ENCODE measurements at regions not wholly inside any gene's neighbourhood (a gene's known extent, or its start where the extent isn't known, plus 50 kb on each side); places are given as distances from the start of the nearest gene placed in this dataset.
"Not testable (repeated sequence)": the region's sequence is repeated elsewhere in the genome, so short reads cannot be mapped to it uniquely, and the experiment has no call there.

- DNase-seq (ENCODE audit: extremely low spot score, unreplicated experiment): no peak
- H3K27me3 Mint-ChIP-seq: no peaks in the 10 kb centered on the region
- no peaks in the 10 kb centered on the region for H3K36me3 Mint-ChIP-seq
- no peak overlapping the region for H3K27ac Mint-ChIP-seq
- H3K4me1 Mint-ChIP-seq (ENCODE audit: unreplicated experiment): no peaks in the 10 kb centered on the region
- H3K9me3 Mint-ChIP-seq: no peaks in the 10 kb centered on the region
- no peak overlapping the region for H3K4me3 Mint-ChIP-seq
- TF ChIP-seq, protein P1, sequence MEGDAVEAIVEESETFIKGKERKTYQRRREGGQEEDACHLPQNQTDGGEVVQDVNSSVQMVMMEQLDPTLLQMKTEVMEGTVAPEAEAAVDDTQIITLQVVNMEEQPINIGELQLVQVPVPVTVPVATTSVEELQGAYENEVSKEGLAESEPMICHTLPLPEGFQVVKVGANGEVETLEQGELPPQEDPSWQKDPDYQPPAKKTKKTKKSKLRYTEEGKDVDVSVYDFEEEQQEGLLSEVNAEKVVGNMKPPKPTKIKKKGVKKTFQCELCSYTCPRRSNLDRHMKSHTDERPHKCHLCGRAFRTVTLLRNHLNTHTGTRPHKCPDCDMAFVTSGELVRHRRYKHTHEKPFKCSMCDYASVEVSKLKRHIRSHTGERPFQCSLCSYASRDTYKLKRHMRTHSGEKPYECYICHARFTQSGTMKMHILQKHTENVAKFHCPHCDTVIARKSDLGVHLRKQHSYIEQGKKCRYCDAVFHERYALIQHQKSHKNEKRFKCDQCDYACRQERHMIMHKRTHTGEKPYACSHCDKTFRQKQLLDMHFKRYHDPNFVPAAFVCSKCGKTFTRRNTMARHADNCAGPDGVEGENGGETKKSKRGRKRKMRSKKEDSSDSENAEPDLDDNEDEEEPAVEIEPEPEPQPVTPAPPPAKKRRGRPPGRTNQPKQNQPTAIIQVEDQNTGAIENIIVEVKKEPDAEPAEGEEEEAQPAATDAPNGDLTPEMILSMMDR (conservative IDR thresholded peaks at IDR 0.05): no peak
Observed at GRCh38 chr3:164723396-164723795, 354.9 kb downstream of the SI start.

DNA sequence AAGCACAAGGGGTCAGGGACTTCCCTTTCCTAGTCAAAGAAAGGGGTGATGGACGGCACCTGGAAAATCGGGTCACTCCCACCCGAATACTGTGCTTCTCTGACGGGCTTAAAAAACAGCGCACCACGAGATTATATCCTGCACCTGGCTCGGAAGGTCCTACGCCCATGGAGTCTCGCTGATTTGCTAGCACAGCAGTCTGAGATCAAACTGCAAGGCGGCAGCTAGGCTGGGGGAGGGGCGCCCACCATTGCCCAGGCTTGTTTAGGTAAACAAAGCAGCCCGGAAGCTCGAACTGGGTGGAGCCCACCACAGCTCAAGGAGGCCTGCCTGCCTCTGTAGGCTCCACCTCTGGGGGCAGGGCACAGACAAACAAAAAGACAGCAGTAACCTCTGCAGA lies 375.5 kb downstream of the SI start:
- H3K36me3 Mint-ChIP-seq; H3K9me3 Mint-ChIP-seq; H3K27ac Mint-ChIP-seq; DNase-seq (ENCODE audit: extremely low spot score, unreplicated experiment); H3K27me3 Mint-ChIP-seq; H3K4me1 Mint-ChIP-seq (ENCODE audit: unreplicated experiment); H3K4me3 Mint-ChIP-seq: not testable (repeated sequence)

GRCh38 chr3:164687902-164688301 lies 390.4 kb downstream of the SI start:
- Mint-ChIP-seq H3K4me1 (ENCODE audit: unreplicated experiment) (no peaks in the 10 kb centered on the region), H3K4me3 (no peak overlapping the region), H3K36me3 (no peaks in the 10 kb centered on the region), H3K27ac (no peak overlapping the region), H3K9me3 (no peaks in the 10 kb centered on the region), H3K27me3 (no peaks in the 10 kb centered on the region)
- no peak for DNase-seq (ENCODE audit: extremely low spot score, unreplicated experiment)
- TF ChIP-seq, protein P1 (conservative IDR thresholded peaks at IDR 0.05): no peak

GRCh38 chr3:164687211-164687610 lies 391.1 kb downstream of the SI start:
- H3K4me3 Mint-ChIP-seq: no peak overlapping the region
- DNase-seq (ENCODE audit: extremely low spot score, unreplicated experiment): no peak
- no peaks in the 10 kb centered on the region for H3K9me3 Mint-ChIP-seq
- H3K27ac Mint-ChIP-seq: no peak overlapping the region
- TF ChIP-seq, protein P1 (conservative IDR thresholded peaks at IDR 0.05): no peak
- no peaks in the 10 kb centered on the region for H3K4me1 Mint-ChIP-seq (ENCODE audit: unreplicated experiment)
- no peaks in the 10 kb centered on the region for H3K36me3 Mint-ChIP-seq
- no peaks in the 10 kb centered on the region for H3K27me3 Mint-ChIP-seq

DNA sequence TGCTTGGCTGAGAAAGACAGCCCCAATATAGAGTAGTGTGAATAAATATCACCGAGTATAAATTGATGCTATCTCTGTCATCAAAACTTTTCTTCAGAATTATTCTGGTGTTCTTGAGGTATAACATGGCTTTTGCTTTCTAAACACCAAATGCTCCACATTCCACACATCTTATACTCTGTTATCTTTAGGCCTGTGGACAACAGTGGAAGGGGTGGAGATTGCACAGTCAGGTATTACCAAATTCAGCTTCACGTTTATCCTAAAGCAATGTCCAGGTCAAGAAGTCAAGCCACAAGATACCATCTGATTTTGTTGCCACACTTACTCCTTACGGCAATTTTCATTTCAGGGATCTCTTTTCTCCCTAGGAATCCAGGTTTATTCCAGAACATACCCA lies 394.8 kb downstream of the SI start:
- Mint-ChIP-seq H3K9me3 (no peaks in the 10 kb centered on the region), H3K27ac (no peak overlapping the region), H3K4me1 (ENCODE audit: unreplicated experiment) (no peaks in the 10 kb centered on the region)

DNA sequence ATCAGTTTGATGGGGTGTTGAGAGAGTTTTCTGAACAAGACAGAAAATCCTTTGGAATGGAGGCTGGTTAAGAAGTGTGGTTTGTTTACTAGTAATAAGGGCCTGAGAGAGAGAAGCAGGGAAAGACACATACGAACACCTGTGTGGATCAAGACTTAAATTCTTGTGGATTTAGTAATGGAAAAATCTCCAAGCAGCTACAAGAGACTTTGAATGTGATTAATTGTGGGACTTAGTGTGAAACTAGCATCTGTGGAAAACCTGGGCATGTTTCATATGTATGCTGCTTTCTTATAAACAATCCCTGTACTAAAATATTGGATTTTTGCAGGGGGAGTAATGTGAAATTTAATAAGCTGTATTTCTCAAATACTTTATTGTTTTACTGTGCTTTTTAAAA lies 399.1 kb downstream of the SI start:
- DNase-seq (ENCODE audit: extremely low spot score, unreplicated experiment): no peak
- Mint-ChIP-seq H3K36me3 (no peaks in the 10 kb centered on the region), H3K27ac (no peak overlapping the region), H3K9me3 (no peaks in the 10 kb centered on the region), H3K27me3 (no peaks in the 10 kb centered on the region), H3K4me3 (no peak overlapping the region), H3K4me1 (ENCODE audit: unreplicated experiment) (no peaks in the 10 kb centered on the region)
- TF ChIP-seq, protein P1 (conservative IDR thresholded peaks at IDR 0.05): no peak

More for the DNA sequence above, 394.8 kb downstream of the SI start:
- no peaks in the 10 kb centered on the region for H3K36me3 Mint-ChIP-seq
- DNase-seq (ENCODE audit: extremely low spot score, unreplicated experiment): no peak
- H3K27me3 Mint-ChIP-seq: no peaks in the 10 kb centered on the region
- no peak overlapping the region for H3K4me3 Mint-ChIP-seq
- TF ChIP-seq, protein P1 (conservative IDR thresholded peaks at IDR 0.05): no peak
